Fibroblast of lung (primary cell): ENCODE measurements at regions not wholly inside any gene's neighbourhood (a gene's known extent, or its start where the extent isn't known, plus 50 kb on each side); places are given as distances from the start of the nearest gene placed in this dataset.

Experiments
- DNase-seq, 2 donors: peaks; one replicate each; pipeline versions ENCODE4 v3.0.0 to v3.0.0-alpha.2; 2010; ENCODE audit warnings: low read depth in 2 of 2
- H2AFZ ChIP-seq: 2 replicates; pipeline ENCODE4 v1.5.1; 2012; ENCODE audit warnings: low read length, control low read depth, inconsistent platforms
- H3K27ac ChIP-seq: 2 replicates; pipeline ENCODE4 v1.5.1; 2011; ENCODE audit warnings: low read length, control low read depth; ENCODE audit not compliant: insufficient read depth
- H3K27me3 ChIP-seq: 2 replicates; pipeline ENCODE4 v1.5.1; 2011; ENCODE audit warnings: mild to moderate bottlenecking, low read length; ENCODE audit not compliant: control insufficient read depth, insufficient read depth
- H3K36me3 ChIP-seq: 2 replicates; pipeline ENCODE4 v1.5.1; 2011; ENCODE audit warnings: low read length; ENCODE audit not compliant: control insufficient read depth, insufficient read depth
- H3K4me1 ChIP-seq: 2 replicates; pipeline ENCODE4 v1.5.1; 2011; ENCODE audit warnings: low read length; ENCODE audit not compliant: control insufficient read depth, insufficient read depth; ENCODE audit errors: extremely low read depth
- H3K4me2 ChIP-seq: 2 replicates; pipeline ENCODE4 v1.5.1; 2011; ENCODE audit warnings: low read length, control low read depth; ENCODE audit not compliant: insufficient read depth; ENCODE audit errors: extremely low read depth
- H3K4me3 ChIP-seq, 4 experiments: fragments of 200-600 bp in 1 of 4; sonication (generic) in 1 of 4; replicated peaks in 1 of 4; 2 replicates each; pipeline ENCODE4 v1.5.1; 2011 to 2016; ENCODE audit warnings: low read length in 4 of 4, low read depth in 3 of 4, mild to moderate bottlenecking in 3 of 4, control low read depth in 2 of 4, inconsistent platforms in 1 of 4, mixed read lengths in 1 of 4; ENCODE audit not compliant: insufficient read depth in 1 of 4; ENCODE audit errors: control extremely low read depth in 1 of 4
- H3K79me2 ChIP-seq: 2 replicates; pipeline ENCODE4 v1.5.1; 2012; ENCODE audit warnings: mild to moderate bottlenecking, low read length, inconsistent platforms; ENCODE audit not compliant: control insufficient read depth, insufficient read depth
- H3K9ac ChIP-seq: 2 replicates; pipeline ENCODE4 v1.5.1; 2011; ENCODE audit warnings: mild to moderate bottlenecking, low read length, control low read depth; ENCODE audit not compliant: insufficient read depth
- H3K9me3 ChIP-seq: 2 replicates; pipeline ENCODE4 v1.5.1; 2012; ENCODE audit warnings: low read depth, low read length; ENCODE audit not compliant: control insufficient read depth, insufficient read depth
- H4K20me1 ChIP-seq: 2 replicates; pipeline ENCODE4 v1.5.1; 2011; ENCODE audit warnings: low read length; ENCODE audit not compliant: control insufficient read depth, insufficient read depth; ENCODE audit errors: extremely low read depth
- CTCF ChIP-seq, 2 donors: IDR thresholded peaks in 1 of 2; conservative IDR thresholded peaks in 1 of 2; 1 replicate in 1 of 2; 2 replicates in 1 of 2; pipeline ENCODE4 v1.5.1; 2011 to 2012; ENCODE audit warnings: low read length in 2 of 2, control low read depth in 1 of 2, inconsistent platforms in 1 of 2, low read depth in 1 of 2, mild to moderate bottlenecking in 1 of 2
- EZH2 ChIP-seq: IDR thresholded peaks from 2 replicates; pipeline ENCODE4 v1.5.1; 2012; ENCODE audit warnings: low read length, control low read depth, mild to moderate bottlenecking; ENCODE audit errors: missing control alignments

DNA sequence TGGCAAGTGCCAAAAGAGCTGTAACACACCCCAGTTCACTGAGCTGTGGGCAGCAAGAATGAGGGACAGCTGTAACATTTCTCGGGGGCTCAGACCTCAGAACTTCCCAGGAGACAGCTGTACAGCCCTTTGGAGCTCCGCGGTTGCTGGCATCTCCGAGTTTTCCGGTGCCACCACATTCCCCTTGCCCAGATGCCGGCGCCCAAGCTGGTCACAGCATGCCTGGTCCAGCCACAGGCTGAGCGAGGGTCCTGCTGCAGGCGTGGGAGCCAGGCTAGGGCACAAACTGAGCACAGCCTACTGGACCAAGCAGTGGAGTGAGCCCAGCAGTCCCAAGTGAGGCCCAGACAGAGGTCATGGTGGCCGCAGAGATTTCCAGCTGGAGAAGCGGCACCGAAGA is 797.7 kb upstream of the EDIL3 start:
- no peaks in the 10 kb centered on the region for H3K79me2 ChIP-seq
- no peak for DNase-seq

GRCh38 chr5:85204289-85204688 is 819.6 kb upstream of the EDIL3 start:
- no peak overlapping the region for H3K4me3 ChIP-seq
- TF ChIP-seq CTCF (conservative IDR thresholded peaks at IDR 0.05 in 1 of 2, IDR thresholded peaks at IDR 0.05 in 1 of 2; ENCODE audit: low read depth in 1 of 2, low read length in 2 of 2) (no peak), EZH2 (no peak)
- no peaks in the 10 kb centered on the region for H4K20me1 ChIP-seq
- DNase-seq: no peak
- no peak overlapping the region for H3K9ac ChIP-seq
- H3K4me1 ChIP-seq: no peaks in the 10 kb centered on the region
- H3K9me3 ChIP-seq: no peaks in the 10 kb centered on the region
- H2AFZ ChIP-seq: no peak overlapping the region
- no peak overlapping the region for H3K27ac ChIP-seq
- no peaks in the 10 kb centered on the region for H3K79me2 ChIP-seq
- H3K27me3 ChIP-seq: no peaks in the 10 kb centered on the region
- no peaks in the 10 kb centered on the region for H3K36me3 ChIP-seq
- no peak overlapping the region for H3K4me2 ChIP-seq

More for the DNA sequence above, 797.7 kb upstream of the EDIL3 start:
- Histone ChIP-seq H3K27me3 (no peaks in the 10 kb centered on the region), H3K9ac (no peak overlapping the region), H3K9me3 (no peaks in the 10 kb centered on the region), H4K20me1 (no peaks in the 10 kb centered on the region), H3K27ac (no peak overlapping the region), H2AFZ (no peak overlapping the region), H3K4me1 (no peaks in the 10 kb centered on the region), H3K4me2 (no peak overlapping the region), H3K4me3 (no peak overlapping the region), H3K36me3 (no peaks in the 10 kb centered on the region)
- TF ChIP-seq CTCF (conservative IDR thresholded peaks at IDR 0.05 in 1 of 2, IDR thresholded peaks at IDR 0.05 in 1 of 2; ENCODE audit: low read depth in 1 of 2, low read length in 2 of 2) (no peak), EZH2 (no peak)

DNA sequence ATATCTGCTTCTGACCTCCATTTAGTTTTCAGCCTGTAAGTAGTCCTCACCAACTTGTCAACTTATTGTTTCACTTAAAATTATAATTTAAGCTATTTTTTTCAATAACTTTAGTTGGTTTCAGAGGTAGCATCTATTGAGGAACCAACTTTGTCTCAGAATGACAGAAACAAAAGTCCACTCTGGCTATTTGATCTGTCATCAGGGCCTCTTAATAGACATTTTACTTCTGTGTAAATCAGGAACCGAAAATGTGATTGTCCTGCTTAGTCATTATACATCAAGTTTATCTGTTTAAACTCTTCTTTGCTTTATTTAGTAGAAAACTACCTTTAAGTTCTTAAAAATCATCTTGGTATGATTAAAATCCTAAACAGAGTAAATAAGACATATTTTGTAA is 820.8 kb upstream of the EDIL3 start:
- H3K9ac ChIP-seq: no peak overlapping the region
- no peaks in the 10 kb centered on the region for H3K27me3 ChIP-seq
- no peaks in the 10 kb centered on the region for H3K4me1 ChIP-seq
- TF ChIP-seq EZH2: no peak
- H3K9me3 ChIP-seq: no peaks in the 10 kb centered on the region
- H3K4me2 ChIP-seq: no peak overlapping the region
- no peak overlapping the region for H2AFZ ChIP-seq
- no peak overlapping the region for H3K27ac ChIP-seq
- H3K36me3 ChIP-seq: no peaks in the 10 kb centered on the region
- DNase-seq: no peak
- H3K4me3 ChIP-seq: no peak overlapping the region
- H3K79me2 ChIP-seq: no peaks in the 10 kb centered on the region
- no peaks in the 10 kb centered on the region for H4K20me1 ChIP-seq
